Glomerular visceral epithelial cell (primary cell): ENCODE measurements at regions not wholly inside any gene's neighbourhood (a gene's known extent, or its start where the extent isn't known, plus 50 kb on each side); places are given as distances from the start of the nearest gene placed in this dataset.

ENCODE experiments used
- DNase-seq: peaks from one replicate; pipeline ENCODE4 v3.0.0-alpha.2; 2016; ENCODE audit errors: extremely low spot score

- DNase-seq: no peak
Observed at GRCh38 chr3:72113564-72113963, 328.6 kb upstream of the PROK2 start.

GRCh38 chr3:72112435-72112834, 327.5 kb upstream of the PROK2 start:
- no peak for DNase-seq

GRCh38 chr3:72111265-72112205, 326.6 kb upstream of the PROK2 start:
- DNase-seq: no peak

GRCh38 chr3:72109327-72110259, 324.6 kb upstream of the PROK2 start:
- no peak for DNase-seq

GRCh38 chr3:72105306-72105705, 320.4 kb upstream of the PROK2 start:
- DNase-seq: no peak

GRCh38 chr3:72102112-72102616, 317.2 kb upstream of the PROK2 start:
- DNase-seq: no peak

GRCh38 chr3:72101494-72101893, 316.5 kb upstream of the PROK2 start:
- no peak for DNase-seq

- DNase-seq: peak; percentile 38
Observed at GRCh38 chr3:72100601-72101187, 315.7 kb upstream of the PROK2 start.

GRCh38 chr3:72100080-72100511, 315.1 kb upstream of the PROK2 start:
- DNase-seq: no peak

GRCh38 chr3:72099326-72100079, 314.6 kb upstream of the PROK2 start:
- no peak for DNase-seq

GRCh38 chr3:72097053-72097452, 312.1 kb upstream of the PROK2 start:
- DNase-seq: no peak

GRCh38 chr3:72095521-72095920, 310.6 kb upstream of the PROK2 start:
- no peak for DNase-seq

GRCh38 chr3:72093992-72094334, 309.0 kb upstream of the PROK2 start:
- DNase-seq: no peak

- no peak for DNase-seq
Observed at GRCh38 chr3:72093270-72093991, 308.5 kb upstream of the PROK2 start.

- no peak for DNase-seq
Observed at GRCh38 chr3:72092778-72093177, 307.8 kb upstream of the PROK2 start.

GRCh38 chr3:72088486-72089025, 303.6 kb upstream of the PROK2 start:
- no peak for DNase-seq

- DNase-seq: no peak
Observed at GRCh38 chr3:72087420-72087819, 302.5 kb upstream of the PROK2 start.

- no peak for DNase-seq
Observed at GRCh38 chr3:72086743-72087087, 301.8 kb upstream of the PROK2 start.

- DNase-seq: no peak
Observed at GRCh38 chr3:72086042-72086742, 301.2 kb upstream of the PROK2 start.

GRCh38 chr3:72085036-72085435, 300.1 kb upstream of the PROK2 start:
- no peak for DNase-seq
